WTC11 (cell line): ENCODE measurements at regions not wholly inside any gene's neighbourhood (a gene's known extent, or its start where the extent isn't known, plus 50 kb on each side); places are given as distances from the start of the nearest gene placed in this dataset.

ENCODE experiments used
- ATAC-seq: fragments of 200-7000 bp; cut with Tn5 transposase; 2 replicates; pipeline ENCODE4 v1.10.0; 2021; ENCODE audit warnings: mild to moderate bottlenecking, moderate library complexity
- CTCF ChIA-PET: fragments of 300-600 bp; sonication (Branson Sonifier 250); formaldehyde crosslinking; loops from one replicate; lab custom pipeline; 2021; ENCODE audit warnings: antibody characterized with exemption; lab: Charles Lee
- POLR2A ChIA-PET: fragments of 350-600 bp; sonication (Branson Sonifier 250); formaldehyde crosslinking; loops from one replicate; lab custom pipeline; 2021; ENCODE audit warnings: antibody characterized with exemption; lab: Charles Lee
- DNase-seq: peaks from one replicate; pipeline ENCODE4 v3.0.0; 2021; ENCODE audit warnings: low spot score
- H3K27ac Mint-ChIP-seq: 2 replicates; pipeline ENCODE4 v1.8.0; 2021; ENCODE audit warnings: mixed read lengths
- H3K27me3 Mint-ChIP-seq: 2 replicates; pipeline ENCODE4 v1.8.0; 2021; ENCODE audit warnings: low read depth, mild to moderate bottlenecking, moderate library complexity, mixed read lengths
- H3K36me3 Mint-ChIP-seq: 2 replicates; pipeline ENCODE4 v1.8.0; 2021; ENCODE audit warnings: mixed read lengths
- H3K4me1 Mint-ChIP-seq: 2 replicates; pipeline ENCODE4 v1.8.0; 2022; ENCODE audit warnings: mixed read lengths
- H3K4me3 Mint-ChIP-seq: 2 replicates; pipeline ENCODE4 v1.8.0; 2021; ENCODE audit warnings: mild to moderate bottlenecking, moderate library complexity, mixed read lengths
- H3K9me3 Mint-ChIP-seq: 2 replicates; pipeline ENCODE4 v1.8.0; 2021; ENCODE audit warnings: mixed read lengths
- ATF2 ChIP-seq: sonication (generic); formaldehyde crosslinking; IDR thresholded peaks from 2 replicates; pipeline ENCODE4 v1.8.1; 2022; ENCODE audit warnings: low read depth, missing genetic modification reagents, borderline replicate concordance
- ATF3 ChIP-seq: sonication (generic); formaldehyde crosslinking; conservative IDR thresholded peaks from 2 replicates; pipeline ENCODE4 v1.8.1; 2022; ENCODE audit warnings: mild to moderate bottlenecking, missing genetic modification reagents
- CREM ChIP-seq: sonication (generic); formaldehyde crosslinking; IDR thresholded peaks from 2 replicates; pipeline ENCODE4 v1.8.1; 2022; ENCODE audit warnings: mild to moderate bottlenecking, missing genetic modification reagents, moderate library complexity
- CTCF ChIP-seq: fragments of 200-600 bp; IDR thresholded peaks from 2 replicates; pipeline ENCODE4 v1.8.0; 2022; ENCODE audit warnings: antibody characterized with exemption
- E2F5 ChIP-seq: sonication (generic); formaldehyde crosslinking; IDR thresholded peaks from 2 replicates; pipeline ENCODE4 v1.8.1; 2022; ENCODE audit warnings: mild to moderate bottlenecking, moderate library complexity, missing genetic modification reagents
- ERG ChIP-seq: fragments of 250-450 bp; sonication (Bioruptor Pico); IDR thresholded peaks from 2 replicates; pipeline ENCODE4 v1.8.0; 2021; ENCODE audit warnings: mild to moderate bottlenecking
- FOXP1 ChIP-seq: sonication (generic); formaldehyde crosslinking; IDR thresholded peaks from 2 replicates; pipeline ENCODE4 v1.8.0; 2022; ENCODE audit warnings: missing genetic modification reagents, mild to moderate bottlenecking, moderate library complexity, borderline replicate concordance
- GABPB1 ChIP-seq: sonication (generic); formaldehyde crosslinking; IDR thresholded peaks from 2 replicates; pipeline ENCODE4 v1.8.1; 2023; ENCODE audit warnings: mild to moderate bottlenecking, missing genetic modification reagents
- IRF2 ChIP-seq: sonication (generic); formaldehyde crosslinking; IDR thresholded peaks from 2 replicates; pipeline ENCODE4 v1.8.0; 2022; ENCODE audit warnings: low read depth, missing genetic modification reagents, borderline replicate concordance
- JAZF1 ChIP-seq: fragments of 250-450 bp; sonication (Bioruptor Pico); IDR thresholded peaks from 2 replicates; pipeline ENCODE4 v1.9.0; 2021; ENCODE audit warnings: moderate library complexity, mild to moderate bottlenecking, inconsistent platforms
- JUN ChIP-seq: sonication (generic); formaldehyde crosslinking; IDR thresholded peaks from 2 replicates; pipeline ENCODE4 v1.8.0; 2023; ENCODE audit warnings: mild to moderate bottlenecking, missing genetic modification reagents
- MLX ChIP-seq: sonication (generic); formaldehyde crosslinking; IDR thresholded peaks from 2 replicates; pipeline ENCODE4 v1.8.1; 2023; ENCODE audit warnings: mild to moderate bottlenecking, missing genetic modification reagents, moderate library complexity
- MYBL2 ChIP-seq: sonication (generic); formaldehyde crosslinking; IDR thresholded peaks from 2 replicates; pipeline ENCODE4 v1.8.1; 2023; ENCODE audit warnings: mild to moderate bottlenecking, moderate library complexity, missing genetic modification reagents
- NR3C1 ChIP-seq: sonication (generic); formaldehyde crosslinking; conservative IDR thresholded peaks from 2 replicates; pipeline ENCODE4 v1.8.1; 2023; ENCODE audit warnings: low read depth, mild to moderate bottlenecking, missing genetic modification reagents
- RORB ChIP-seq: fragments of 250-450 bp; sonication (Bioruptor Pico); IDR thresholded peaks from 2 replicates; pipeline ENCODE4 v1.9.0; 2021; ENCODE audit warnings: mild to moderate bottlenecking
- SMAD3 ChIP-seq: sonication (generic); formaldehyde crosslinking; IDR thresholded peaks from 2 replicates; pipeline ENCODE4 v1.8.0; 2022; ENCODE audit warnings: missing genetic modification reagents, mild to moderate bottlenecking, borderline replicate concordance
- USF1 ChIP-seq: sonication (generic); formaldehyde crosslinking; IDR thresholded peaks from 2 replicates; pipeline ENCODE4 v1.8.0; 2022; ENCODE audit warnings: mild to moderate bottlenecking, missing genetic modification reagents
- USF2 ChIP-seq: sonication (generic); formaldehyde crosslinking; IDR thresholded peaks from 2 replicates; pipeline ENCODE4 v1.8.1; 2023; ENCODE audit warnings: mild to moderate bottlenecking, missing genetic modification reagents, moderate library complexity
- ZNF396 ChIP-seq: fragments of 250-450 bp; sonication (Bioruptor Pico); IDR thresholded peaks from 2 replicates; pipeline ENCODE4 v1.8.0; 2021; ENCODE audit warnings: mild to moderate bottlenecking, moderate library complexity, borderline replicate concordance
- ZNF532 ChIP-seq: fragments of 250-450 bp; sonication (Bioruptor Pico); IDR thresholded peaks from 2 replicates; pipeline ENCODE4 v1.9.0; 2021; ENCODE audit warnings: mild to moderate bottlenecking, borderline replicate concordance

GRCh38 chr1:212500983-212501382, 68.3 kb downstream of the NENF start:
- Mint-ChIP-seq H3K4me3 (no peak overlapping the region), H3K9me3 (peaks cover 10% of the 10 kb centered on the region), H3K36me3 (no peaks in the 10 kb centered on the region), H3K4me1 (peaks cover 3% of the 10 kb centered on the region), H3K27ac (no peak overlapping the region), H3K27me3 (no peaks in the 10 kb centered on the region; the same call in 1 of the 2 replicates)
- TF ChIP-seq FOXP1 (CRISPR knock-in tag) (no peak), SMAD3 (no peak), RORB (no peak), ERG (CRISPR knock-in tag) (no peak), MYBL2 (no peak), ATF3 (CRISPR knock-in tag) (no peak), ZNF396 (CRISPR knock-in tag) (no peak), NR3C1 (CRISPR knock-in tag) (no peak), CTCF (no peak), USF2 (CRISPR knock-in tag) (no peak), JAZF1 (no peak), CREM (CRISPR knock-in tag) (no peak), MLX (CRISPR knock-in tag) (no peak), ATF2 (no peak), GABPB1 (CRISPR knock-in tag) (no peak), E2F5 (CRISPR knock-in tag) (no peak), ZNF532 (no peak), IRF2 (CRISPR knock-in tag) (no peak), USF1 (no peak), JUN (no peak)
- ChIA-PET POLR2A (no interaction called here), CTCF (no interaction called here)
- no peak for DNase-seq
- ATAC-seq: no peak
